ENCODE measurements at regions not wholly inside any gene's neighbourhood (a gene's known extent, or its start where the extent isn't known, plus 50 kb on each side); places are given as distances from the start of the nearest gene placed in this dataset.

DNA sequence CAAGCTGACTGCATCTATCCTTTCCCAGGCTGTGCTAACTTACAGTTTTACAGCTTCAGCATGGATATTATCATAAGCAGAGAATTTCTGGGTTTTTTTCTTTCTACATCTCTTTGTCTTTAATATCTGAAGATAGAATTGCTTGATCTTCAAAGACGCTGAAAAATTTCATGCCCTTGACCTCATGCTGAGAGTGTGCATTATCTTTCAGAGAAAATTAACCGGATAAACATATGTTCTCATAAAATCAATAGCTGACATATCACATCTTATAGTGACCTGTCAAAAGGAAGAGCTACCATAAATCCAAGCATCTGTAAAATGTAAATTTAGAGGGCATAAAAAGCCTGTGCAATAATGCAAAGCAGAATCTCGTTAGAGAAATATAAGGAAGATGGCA is 1704.1 kb upstream of the FLRT2 start:
- H3K27me3 ChIP-seq (ENCODE audit: low read depth): no peaks in the 10 kb centered on the region
- no peaks in the 10 kb centered on the region for H3K4me1 ChIP-seq
- no peak for ATAC-seq
- no peaks in the 10 kb centered on the region for H3K9me3 ChIP-seq
- H3K27ac ChIP-seq: no peak overlapping the region
- H3K36me3 ChIP-seq: no peaks in the 10 kb centered on the region
- no peak for DNase-seq
- H3K4me3 ChIP-seq: no peak overlapping the region
- TF ChIP-seq, protein P1, sequence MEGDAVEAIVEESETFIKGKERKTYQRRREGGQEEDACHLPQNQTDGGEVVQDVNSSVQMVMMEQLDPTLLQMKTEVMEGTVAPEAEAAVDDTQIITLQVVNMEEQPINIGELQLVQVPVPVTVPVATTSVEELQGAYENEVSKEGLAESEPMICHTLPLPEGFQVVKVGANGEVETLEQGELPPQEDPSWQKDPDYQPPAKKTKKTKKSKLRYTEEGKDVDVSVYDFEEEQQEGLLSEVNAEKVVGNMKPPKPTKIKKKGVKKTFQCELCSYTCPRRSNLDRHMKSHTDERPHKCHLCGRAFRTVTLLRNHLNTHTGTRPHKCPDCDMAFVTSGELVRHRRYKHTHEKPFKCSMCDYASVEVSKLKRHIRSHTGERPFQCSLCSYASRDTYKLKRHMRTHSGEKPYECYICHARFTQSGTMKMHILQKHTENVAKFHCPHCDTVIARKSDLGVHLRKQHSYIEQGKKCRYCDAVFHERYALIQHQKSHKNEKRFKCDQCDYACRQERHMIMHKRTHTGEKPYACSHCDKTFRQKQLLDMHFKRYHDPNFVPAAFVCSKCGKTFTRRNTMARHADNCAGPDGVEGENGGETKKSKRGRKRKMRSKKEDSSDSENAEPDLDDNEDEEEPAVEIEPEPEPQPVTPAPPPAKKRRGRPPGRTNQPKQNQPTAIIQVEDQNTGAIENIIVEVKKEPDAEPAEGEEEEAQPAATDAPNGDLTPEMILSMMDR (IDR thresholded peaks at IDR 0.05): no peak
- intact Hi-C loops (cut with DNase I): no loop called here

DNA sequence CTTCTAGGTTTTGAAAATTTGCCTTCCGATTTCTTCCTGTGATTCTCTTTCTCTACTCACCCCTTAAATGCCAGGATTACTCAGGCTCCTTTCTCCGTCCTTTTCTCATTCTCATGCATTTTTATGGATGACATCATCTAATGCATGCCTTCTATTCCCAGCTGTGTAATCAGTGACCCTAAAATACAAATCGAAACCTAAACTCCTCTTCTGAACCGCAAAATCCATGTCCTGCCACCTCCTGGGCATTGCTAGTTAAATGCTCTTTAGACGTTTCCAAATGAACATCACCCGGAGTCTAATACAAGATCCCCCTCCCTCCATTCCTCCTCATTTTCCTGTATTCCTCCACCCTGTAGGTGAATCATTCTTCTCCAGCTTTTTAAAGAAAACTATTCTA is 1703.1 kb upstream of the FLRT2 start:
- no peak for ATAC-seq
- no peak for DNase-seq
- TF ChIP-seq, protein P1 (IDR thresholded peaks at IDR 0.05): no peak
- no peak overlapping the region for H3K4me3 ChIP-seq
- H3K4me1 ChIP-seq: no peaks in the 10 kb centered on the region
- H3K27ac ChIP-seq: no peak overlapping the region
- H3K27me3 ChIP-seq (ENCODE audit: low read depth): no peaks in the 10 kb centered on the region
- no peaks in the 10 kb centered on the region for H3K36me3 ChIP-seq
- H3K9me3 ChIP-seq: no peaks in the 10 kb centered on the region
- intact Hi-C loops (cut with DNase I): no loop called here

DNA sequence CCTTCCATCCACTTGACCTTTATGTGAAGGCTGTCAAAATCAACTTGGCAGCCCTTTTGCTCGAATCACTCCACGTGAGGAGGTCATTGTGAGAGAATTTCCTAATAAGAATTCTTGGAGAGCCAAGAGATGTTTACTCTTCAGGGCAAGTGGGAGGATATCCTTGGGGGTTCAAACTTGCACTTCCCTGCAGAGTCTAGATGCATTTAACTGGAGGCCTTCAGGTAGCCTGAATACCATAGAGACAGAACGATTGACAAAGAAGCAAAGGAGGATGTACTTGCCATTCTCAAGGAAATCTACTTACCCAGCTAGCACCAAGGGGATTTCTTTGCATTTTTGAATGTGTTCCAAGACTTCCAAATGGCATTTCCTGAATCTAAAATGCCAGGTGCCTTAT is 1702.6 kb upstream of the FLRT2 start:
- H3K36me3 ChIP-seq: no peaks in the 10 kb centered on the region
- intact Hi-C loops (cut with DNase I): no loop called here
- H3K4me3 ChIP-seq: no peak overlapping the region
- no peaks in the 10 kb centered on the region for H3K27me3 ChIP-seq (ENCODE audit: low read depth)
- no peaks in the 10 kb centered on the region for H3K9me3 ChIP-seq
- TF ChIP-seq, protein P1 (IDR thresholded peaks at IDR 0.05): no peak
- H3K4me1 ChIP-seq: no peaks in the 10 kb centered on the region
- DNase-seq (no peak), ATAC-seq (no peak)
- no peak overlapping the region for H3K27ac ChIP-seq

DNA sequence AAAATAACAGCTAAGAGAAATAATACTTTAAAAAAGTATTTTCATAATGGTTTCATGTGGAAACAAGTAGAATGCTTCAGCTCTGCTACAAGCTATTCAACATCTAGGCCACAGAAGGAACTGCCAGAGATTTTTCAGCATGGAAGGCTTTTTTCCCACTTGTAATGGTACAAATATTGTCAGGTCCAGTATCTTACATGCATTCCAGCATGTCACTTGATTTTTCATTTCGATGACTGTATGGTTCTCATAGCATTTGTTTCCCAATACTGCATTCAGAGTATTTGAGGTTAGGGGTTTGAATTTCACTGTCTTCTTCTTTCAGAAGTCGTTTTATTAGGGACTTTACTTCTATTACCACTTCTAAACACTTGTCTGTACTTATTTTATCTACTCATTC is 1701.5 kb upstream of the FLRT2 start:
- H3K36me3 ChIP-seq: no peaks in the 10 kb centered on the region
- no peaks in the 10 kb centered on the region for H3K27me3 ChIP-seq (ENCODE audit: low read depth)
- ATAC-seq (no peak), DNase-seq (no peak)
- H3K4me3 ChIP-seq: no peak overlapping the region
- intact Hi-C loops (cut with DNase I): no loop called here
- H3K27ac ChIP-seq: no peak overlapping the region
- TF ChIP-seq, protein P1 (IDR thresholded peaks at IDR 0.05): no peak
- H3K9me3 ChIP-seq: no peaks in the 10 kb centered on the region
- H3K4me1 ChIP-seq: no peaks in the 10 kb centered on the region

DNA sequence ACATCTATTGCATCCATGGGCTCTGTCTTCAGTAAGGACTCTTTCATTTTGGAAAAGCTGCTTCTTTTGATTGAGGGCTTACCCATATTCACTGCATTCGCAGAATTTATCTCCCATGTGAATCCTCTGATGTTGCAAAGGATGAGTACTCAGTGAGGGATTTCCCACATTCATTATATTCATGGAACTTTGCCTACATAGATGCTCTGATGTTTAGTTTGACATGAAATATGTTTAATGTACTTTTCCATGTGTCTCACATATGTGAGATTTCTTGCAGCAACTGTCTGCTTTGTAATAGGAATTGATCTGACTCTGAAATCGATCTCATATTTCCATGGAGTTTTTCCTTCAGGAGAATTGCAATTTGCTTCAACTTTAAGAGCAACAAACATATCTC is 1699.6 kb upstream of the FLRT2 start:
- Histone ChIP-seq H3K4me3 (no peak overlapping the region), H3K27ac (no peak overlapping the region), H3K9me3 (no peaks in the 10 kb centered on the region), H3K36me3 (no peaks in the 10 kb centered on the region), H3K27me3 (ENCODE audit: low read depth) (no peaks in the 10 kb centered on the region), H3K4me1 (no peaks in the 10 kb centered on the region)
- DNase-seq (no peak), ATAC-seq (no peak)
- TF ChIP-seq, protein P1 (IDR thresholded peaks at IDR 0.05): no peak
- intact Hi-C loops (cut with DNase I): no loop called here

DNA sequence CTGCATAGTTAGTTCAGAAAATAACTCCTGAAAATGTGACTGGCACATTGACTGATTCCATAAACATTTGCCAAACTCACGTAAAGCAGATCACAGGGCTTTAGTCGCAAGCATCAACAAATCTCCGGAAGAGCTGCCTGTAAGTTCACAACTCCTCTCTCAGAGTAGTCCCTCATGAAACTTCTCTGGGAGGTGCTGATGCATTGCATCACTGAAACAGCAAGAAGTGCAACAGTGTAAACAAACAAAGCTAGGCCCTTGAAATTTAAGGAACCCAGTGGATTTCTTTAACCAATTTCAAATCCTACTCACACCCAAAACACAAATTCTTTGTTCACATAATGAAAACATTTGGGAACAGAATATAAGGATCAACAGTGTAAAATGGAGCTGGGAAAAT is 1691.7 kb upstream of the FLRT2 start:
- H3K4me3 ChIP-seq: no peak overlapping the region
- H3K27ac ChIP-seq: no peak overlapping the region
- H3K36me3 ChIP-seq: no peaks in the 10 kb centered on the region
- TF ChIP-seq, protein P1 (IDR thresholded peaks at IDR 0.05): no peak
- no peak for DNase-seq
- H3K9me3 ChIP-seq: no peaks in the 10 kb centered on the region
- no peaks in the 10 kb centered on the region for H3K4me1 ChIP-seq
- intact Hi-C loops (cut with DNase I): no loop called here
- ATAC-seq: no peak
- H3K27me3 ChIP-seq (ENCODE audit: low read depth): no peaks in the 10 kb centered on the region
